NCI-H1694 (cell line): ENCODE measurements at regions not wholly inside any gene's neighbourhood (a gene's known extent, or its start where the extent isn't known, plus 50 kb on each side); places are given as distances from the start of the nearest gene placed in this dataset.

Experiments
- DNase-seq: peaks from one replicate; lab custom pipeline; 2025; lab: John Stamatoyannopoulos, UW

GRCh38 chr10:4196183-4196582 lies 411.2 kb upstream of the KLF6 start:
- DNase-seq, result no peak

GRCh38 chr10:4195213-4195612 lies 410.2 kb upstream of the KLF6 start:
- no peak for DNase-seq

- DNase-seq, result no peak
Observed at GRCh38 chr10:4194231-4194630, 409.2 kb upstream of the KLF6 start.

GRCh38 chr10:4191894-4192293 lies 406.9 kb upstream of the KLF6 start:
- no peak for DNase-seq

- no peak for DNase-seq
Observed at GRCh38 chr10:4191354-4191753, 406.3 kb upstream of the KLF6 start.

- DNase-seq, result no peak
Observed at GRCh38 chr10:4190876-4191275, 405.9 kb upstream of the KLF6 start.

- DNase-seq, result no peak
Observed at GRCh38 chr10:4189281-4189680, 404.3 kb upstream of the KLF6 start.

GRCh38 chr10:4188406-4188805 lies 403.4 kb upstream of the KLF6 start:
- no peak for DNase-seq

- DNase-seq, result no peak
Observed at GRCh38 chr10:4186849-4187540, 402.0 kb upstream of the KLF6 start.

GRCh38 chr10:4183761-4184261 lies 398.8 kb upstream of the KLF6 start:
- no peak for DNase-seq

- DNase-seq, result no peak
Observed at GRCh38 chr10:4181621-4182049, 396.6 kb upstream of the KLF6 start.

- DNase-seq, result no peak
Observed at GRCh38 chr10:4181081-4181480, 396.1 kb upstream of the KLF6 start.

- no peak for DNase-seq
Observed at GRCh38 chr10:4177791-4178190, 392.8 kb upstream of the KLF6 start.

- DNase-seq, result no peak
Observed at GRCh38 chr10:4176500-4177281, 391.7 kb upstream of the KLF6 start.

- DNase-seq, result no peak
Observed at GRCh38 chr10:4174197-4174596, 389.2 kb upstream of the KLF6 start.

GRCh38 chr10:4170633-4171314 lies 385.8 kb upstream of the KLF6 start:
- DNase-seq, result no peak

- DNase-seq, result no peak
Observed at GRCh38 chr10:4170181-4170580, 385.2 kb upstream of the KLF6 start.

GRCh38 chr10:4169448-4169847 lies 384.4 kb upstream of the KLF6 start:
- DNase-seq, result no peak

- no peak for DNase-seq
Observed at GRCh38 chr10:4167216-4167615, 382.2 kb upstream of the KLF6 start.

- DNase-seq, result no peak
Observed at GRCh38 chr10:4162571-4163286, 377.7 kb upstream of the KLF6 start.

GRCh38 chr10:4159173-4159572 lies 374.2 kb upstream of the KLF6 start:
- DNase-seq, result no peak

GRCh38 chr10:4154191-4154715 lies 369.2 kb upstream of the KLF6 start:
- DNase-seq, result no peak
